HepG2 (cell line): ENCODE measurements at regions not wholly inside any gene's neighbourhood (a gene's known extent, or its start where the extent isn't known, plus 50 kb on each side); places are given as distances from the start of the nearest gene placed in this dataset.

Source experiments
- ATAC-seq: fragments of 200-7000 bp; cut with Tn5 transposase; 3 replicates; pipeline ENCODE4 v1.9.1; 2020; ENCODE audit warnings: mild to moderate bottlenecking, moderate library complexity
- BruUV-seq: library from RNA; stranded (reverse); fragments of 400-500 nt; replicated peaks from 2 replicates; lab custom pipeline; 2021; lab: Mats Ljungman, UMichigan
- CTCF ChIA-PET: fragments of 300-600 bp; formaldehyde crosslinking; extraction: SDS; loops from one replicate; lab custom pipeline; 2021; ENCODE audit warnings: low total read pairs, inconsistent platforms, low intra/inter-chr PET ratio; lab: Yijun Ruan, JAX
- POLR2A ChIA-PET: fragments of 350-600 bp; sonication (Branson Sonifier 250); formaldehyde crosslinking; loops from one replicate; lab custom pipeline; 2020; ENCODE audit warnings: antibody characterized with exemption, inconsistent platforms; lab: Yijun Ruan, JAX
- DNase-seq: peaks from one replicate; pipeline ENCODE4 v3.0.0-alpha.2; 2015; ENCODE audit warnings: low spot score
- FAIRE-seq: peaks from 3 replicates; lab custom pipeline; 2011; peaks lifted over from hg19 to GRCh38; lab: Jason Lieb, UNC
- H2AFZ ChIP-seq: one replicate; pipeline ENCODE4 v1.6.1; 2011; ENCODE audit warnings: low read length, inconsistent platforms
- H3K27ac ChIP-seq: fragments of 300-600 bp; 3 replicates; pipeline ENCODE4 v1.8.0; 2011; ENCODE audit warnings: mixed run types, mild to moderate bottlenecking, mixed read lengths, low read length, inconsistent platforms; ENCODE audit not compliant: insufficient read depth; ENCODE audit errors: extremely low read length
- H3K27me3 ChIP-seq, 2 experiments: fragments of 200-600 bp in 1 of 2; 2 replicates in 1 of 2; 3 replicates in 1 of 2; pipeline versions ENCODE4 v1.6.0 to v1.8.0; 2011; ENCODE audit warnings: low read length in 2 of 2, mild to moderate bottlenecking in 2 of 2, moderate library complexity in 2 of 2, inconsistent platforms in 1 of 2; ENCODE audit not compliant: insufficient read depth in 2 of 2, control insufficient read depth in 1 of 2
- H3K36me3 ChIP-seq, 2 experiments: fragments of 200-600 bp in 1 of 2; replicated peaks in 1 of 2; 2 replicates in 1 of 2; 3 replicates in 1 of 2; pipeline versions ENCODE4 v1.5.1 to v1.8.0; 2011; ENCODE audit warnings: low read length in 2 of 2, inconsistent platforms in 1 of 2; ENCODE audit not compliant: insufficient read depth in 2 of 2, control insufficient read depth in 1 of 2
- H3K4me1 ChIP-seq: 2 replicates; pipeline ENCODE4 v1.5.1; 2012; ENCODE audit warnings: low read length, inconsistent platforms; ENCODE audit not compliant: insufficient read depth
- H3K4me2 ChIP-seq: 2 replicates; pipeline ENCODE4 v1.6.0; 2011; ENCODE audit warnings: low read depth, low read length, inconsistent platforms
- H3K4me3 ChIP-seq, 3 experiments: fragments of 200-600 bp in 1 of 3; sonication (generic), shearing (Covaris generic) in 1 of 3; replicated peaks in 1 of 3; 2 replicates each; pipeline ENCODE4 v1.5.1; 2011 to 2016; ENCODE audit warnings: low read length in 3 of 3, inconsistent platforms in 2 of 3, low read depth in 2 of 3, mild to moderate bottlenecking in 2 of 3, control low read depth in 1 of 3, mixed read lengths in 1 of 3; ENCODE audit not compliant: insufficient read depth in 1 of 3
- H3K79me2 ChIP-seq: one replicate; pipeline ENCODE4 v1.6.1; 2011; ENCODE audit warnings: low read length, inconsistent platforms; ENCODE audit not compliant: insufficient read depth
- H3K9ac ChIP-seq: 2 replicates; pipeline ENCODE4 v1.6.0; 2011; ENCODE audit warnings: mild to moderate bottlenecking, low read depth, low read length, inconsistent platforms; ENCODE audit not compliant: insufficient read depth
- H3K9me3 ChIP-seq: 2 replicates; pipeline ENCODE4 v1.5.1; 2012; ENCODE audit warnings: mild to moderate bottlenecking, low read length
- H4K20me1 ChIP-seq: 2 replicates; pipeline ENCODE4 v1.6.0; 2011; ENCODE audit warnings: inconsistent platforms, mild to moderate bottlenecking, low read length, moderate library complexity; ENCODE audit not compliant: insufficient read depth
- EZH2 ChIP-seq: conservative IDR thresholded peaks from 2 replicates; pipeline ENCODE4 v1.6.1; 2012; ENCODE audit warnings: mild to moderate bottlenecking, low read depth, low read length, moderate library complexity
- GABPA ChIP-seq, 2 experiments: IDR thresholded peaks; 2 replicates each; pipeline ENCODE4 v1.6.1; 2011 to 2016; ENCODE audit warnings: low read depth in 2 of 2, low read length in 1 of 2, missing biosample characterization in 1 of 2, missing genetic modification characterization in 1 of 2
- KLF15 ChIP-seq: sonication (generic); formaldehyde crosslinking; IDR thresholded peaks from 2 replicates; pipeline ENCODE4 v1.8.1; 2023; ENCODE audit warnings: borderline replicate concordance, mild to moderate bottlenecking, inconsistent platforms, missing genetic modification reagents, mixed read lengths
- MYNN ChIP-seq: sonication (generic); formaldehyde crosslinking; IDR thresholded peaks from 2 replicates; pipeline ENCODE4 v1.4.0; 2020; ENCODE audit warnings: mild to moderate bottlenecking, low read depth, missing genetic modification reagents
- RARA ChIP-seq: IDR thresholded peaks from 2 replicates; pipeline ENCODE4 v1.6.1; 2016; ENCODE audit warnings: missing genetic modification reagents, missing compliant biosample characterization
- ZKSCAN5 ChIP-seq: sonication (generic); formaldehyde crosslinking; IDR thresholded peaks from 2 replicates; pipeline ENCODE4 v1.5.1; 2020; ENCODE audit warnings: mild to moderate bottlenecking, missing genetic modification reagents
- ZNF652 ChIP-seq: IDR thresholded peaks from 2 replicates; pipeline ENCODE4 v1.6.1; 2016; ENCODE audit warnings: low read depth, borderline replicate concordance
- WGBS: methylation state at CpG from one replicate; pipeline ENCODE4 v1.1.6; 2017; ENCODE audit warnings: low lambda C conversion rate; 5-methylcytosine and 5-hydroxymethylcytosine counted together
- in situ Hi-C: cut with HindIII; loops from 2 replicates; pipeline ENCODE4 v1.10.0; 2017; ENCODE audit warnings: low pct_unique_long_range_greater_than_20kb; ENCODE audit not compliant: extremely low pct_ligation_motif_present
- intact Hi-C: fragments of 100-400 bp; cut with micrococcal nuclease; formaldehyde crosslinking; loops from one replicate; pipeline ENCODE4 v1.10.0; 2022; ENCODE audit not compliant: unreplicated experiment
- TF ChIP-seq, protein P1 (sequence below): IDR thresholded peaks from 2 replicates; pipeline ENCODE4 v1.6.1; 2016; ENCODE audit warnings: control low read depth

DNA sequence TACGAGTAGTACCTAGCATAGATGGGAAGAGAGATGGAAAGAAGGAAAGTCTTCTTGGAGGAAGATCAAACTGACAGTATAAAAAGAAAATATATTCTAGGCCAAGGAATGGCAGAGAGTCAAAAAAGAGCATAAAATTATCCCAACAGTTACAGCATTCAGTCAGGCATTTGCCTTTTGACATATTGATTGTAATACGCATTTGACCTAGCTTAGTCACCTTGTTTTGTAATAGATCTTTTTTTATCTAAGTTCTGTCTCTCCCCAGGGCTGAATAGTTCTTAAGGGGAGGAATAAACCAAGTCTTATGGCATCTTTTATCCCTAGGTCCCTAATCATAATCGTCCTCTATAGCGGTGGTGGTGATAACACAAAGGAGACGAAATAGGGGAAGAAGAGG lies 657.3 kb upstream of the PIK3C3 start (continued):
- TF ChIP-seq, protein P1, sequence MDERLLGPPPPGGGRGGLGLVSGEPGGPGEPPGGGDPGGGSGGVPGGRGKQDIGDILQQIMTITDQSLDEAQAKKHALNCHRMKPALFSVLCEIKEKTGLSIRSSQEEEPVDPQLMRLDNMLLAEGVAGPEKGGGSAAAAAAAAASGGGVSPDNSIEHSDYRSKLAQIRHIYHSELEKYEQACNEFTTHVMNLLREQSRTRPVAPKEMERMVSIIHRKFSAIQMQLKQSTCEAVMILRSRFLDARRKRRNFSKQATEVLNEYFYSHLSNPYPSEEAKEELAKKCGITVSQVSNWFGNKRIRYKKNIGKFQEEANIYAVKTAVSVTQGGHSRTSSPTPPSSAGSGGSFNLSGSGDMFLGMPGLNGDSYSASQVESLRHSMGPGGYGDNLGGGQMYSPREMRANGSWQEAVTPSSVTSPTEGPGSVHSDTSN (CRISPR knock-in tag), result no peak

DNA sequence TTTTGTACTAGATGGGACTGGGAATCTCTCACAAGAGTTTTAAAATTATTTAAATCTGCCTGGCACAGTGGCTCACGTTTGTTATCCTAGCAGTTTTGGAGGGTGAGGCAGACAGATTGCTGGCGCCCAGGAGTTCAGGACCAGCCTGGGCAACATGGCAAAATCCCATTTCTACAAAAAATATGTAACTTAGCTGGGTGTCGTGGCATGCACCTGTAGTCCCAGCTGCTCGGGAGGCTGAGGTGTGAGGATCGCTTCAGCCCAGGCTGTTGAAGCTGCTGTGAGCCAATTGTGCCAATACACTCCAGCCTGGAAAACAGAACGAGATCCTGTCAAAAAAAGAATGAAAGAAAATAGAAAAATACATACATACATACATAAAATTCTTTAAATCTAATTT lies 685.7 kb upstream of the PIK3C3 start:
- H3K4me2 ChIP-seq, result no peak overlapping the region
- no peak for FAIRE-seq
- H4K20me1 ChIP-seq, result no peaks in the 10 kb centered on the region
- H3K36me3 ChIP-seq, result no peaks in the 10 kb centered on the region
- H3K9ac ChIP-seq, result no peak overlapping the region
- CTCF ChIA-PET, result no interaction called here
- TF ChIP-seq ZNF652 (CRISPR knock-in tag) (no peak), KLF15 (CRISPR knock-in tag) (no peak), GABPA (IDR thresholded peaks at IDR 0.05; ENCODE audit: low read depth, low read length) (no peak), GABPA (CRISPR knock-in tag; IDR thresholded peaks at IDR 0.05; ENCODE audit: low read depth) (no peak), RARA (no peak), ZKSCAN5 (CRISPR knock-in tag) (no peak), EZH2 (no peak), MYNN (CRISPR knock-in tag) (no peak)
- TF ChIP-seq, all 625 proteins: peak for 0
- ATAC-seq (no peak), DNase-seq (no peak)
- Histone ChIP-seq H3K27me3 (no peaks in the 10 kb centered on the region), H3K4me1 (no peaks in the 10 kb centered on the region), H3K79me2 (no peaks in the 10 kb centered on the region), H3K9me3 (no peaks in the 10 kb centered on the region), H3K4me3 (no peak overlapping the region), H3K27ac (no peak overlapping the region), H2AFZ (no peak overlapping the region)
- 6% methylated on average over 6 of the region's 6 CpGs for WGBS
- POLR2A ChIA-PET, result no interaction called here
- in situ Hi-C loops (no loop called here), intact Hi-C loops (no loop called here)
- BruUV-seq, result no TSS peak
